Esophagus muscularis mucosa (tissue), 4 donors: ENCODE measurements at regions not wholly inside any gene's neighbourhood (a gene's known extent, or its start where the extent isn't known, plus 50 kb on each side); places are given as distances from the start of the nearest gene placed in this dataset.

ENCODE experiments used
- DNase-seq: peaks from one replicate; pipeline ENCODE4 v3.0.0-alpha.2; 2017; ENCODE audit errors: extremely low spot score
- H3K27ac ChIP-seq, 4 donors: fragments of 200-600 bp; sonication (generic); replicated peaks in 1 of 4; 1 replicate in 3 of 4; 2 replicates in 1 of 4; pipeline ENCODE4 v1.5.1; 2016 to 2019; ENCODE audit warnings: mild to moderate bottlenecking in 1 of 4
- H3K27me3 ChIP-seq, 4 donors: fragments of 200-600 bp; sonication (generic); one replicate each; pipeline versions ENCODE4 v1.5.1 to v1.6.0; 2016 to 2019
- H3K36me3 ChIP-seq, 4 donors: fragments of 200-600 bp; sonication (generic); one replicate each; pipeline ENCODE4 v1.5.1; 2016 to 2019
- H3K4me1 ChIP-seq, 4 donors: fragments of 200-600 bp; sonication (generic); one replicate each; pipeline ENCODE4 v1.5.1; 2016 to 2019
- H3K4me3 ChIP-seq, 4 donors: fragments of 200-600 bp; sonication (generic); 1 replicate in 2 of 4; 2 replicates in 2 of 4; pipeline ENCODE4 v1.5.1; 2016 to 2019; ENCODE audit warnings: mild to moderate bottlenecking in 4 of 4, moderate library complexity in 1 of 4
- H3K9me3 ChIP-seq, 4 donors: fragments of 200-600 bp; sonication (generic); 1 replicate in 3 of 4; 2 replicates in 1 of 4; pipeline ENCODE4 v1.5.1; 2016 to 2019
- CTCF ChIP-seq, 3 experiments: fragments of 200-600 bp in 2 of 3; fragments of 450-650 bp in 1 of 3; sonication (generic) in 2 of 3; IDR thresholded peaks; one replicate each; pipeline ENCODE4 v1.5.1; 2017 to 2019; ENCODE audit warnings: antibody characterized with exemption in 3 of 3, mild to moderate bottlenecking in 2 of 3, moderate library complexity in 1 of 3
- EP300 ChIP-seq: sonication (generic); formaldehyde crosslinking; IDR thresholded peaks from one replicate; pipeline ENCODE4 v1.6.1; 2017; ENCODE audit warnings: antibody characterized with exemption
- POLR2A ChIP-seq: fragments of 450-650 bp; IDR thresholded peaks from one replicate; pipeline ENCODE4 v1.6.1; 2017; ENCODE audit warnings: antibody characterized with exemption, moderate library complexity, mild to moderate bottlenecking, low read depth
- POLR2AphosphoS5 ChIP-seq, 2 donors: sonication (generic); formaldehyde crosslinking; IDR thresholded peaks; one replicate each; pipeline ENCODE4 v1.6.1; 2017; ENCODE audit warnings: antibody characterized with exemption in 2 of 2
- WGBS: methylation state at CpG from one replicate; pipeline ENCODE4 v1.1.5; 2018; 5-methylcytosine and 5-hydroxymethylcytosine counted together
- intact Hi-C: fragments of 100-400 bp; cut with DNase I; formaldehyde crosslinking; loops from one replicate; pipeline ENCODE4 v1.15.1; 2023

DNA sequence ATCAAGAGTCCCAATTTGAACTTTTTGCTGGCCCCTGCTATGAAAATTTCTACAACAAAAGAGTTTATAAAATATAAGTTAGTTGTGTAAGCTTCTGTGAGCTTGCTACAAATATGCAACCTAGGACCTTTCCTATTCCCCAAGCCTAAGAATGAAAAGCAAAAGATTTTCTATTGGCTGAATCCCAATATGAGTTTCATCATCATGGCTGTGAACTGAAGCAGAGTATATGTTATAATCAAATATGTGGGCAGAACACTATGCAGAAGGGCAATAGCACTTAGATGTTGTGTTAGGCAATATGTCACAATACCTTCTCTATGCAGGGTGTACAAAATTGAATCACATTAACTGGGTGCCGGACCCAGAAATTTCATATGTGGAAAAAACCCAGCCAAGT is 1018.3 kb upstream of the AMELY start:
- intact Hi-C loops: no loop called here
- Histone ChIP-seq H3K27ac (no peak overlapping the region), H3K4me1 (no peaks in the 10 kb centered on the region), H3K36me3 (no peaks in the 10 kb centered on the region), H3K9me3 (no peaks in the 10 kb centered on the region), H3K27me3 (no peaks in the 10 kb centered on the region), H3K4me3 (no peak overlapping the region)
- WGBS: no CpG with 5 or more reads among the region's 1 CpG
- no peak for DNase-seq
- no peak for TF ChIP-seq POLR2AphosphoS5 (IDR thresholded peaks at IDR 0.05)

GRCh38 chrY:7924059-7924458 is 1012.5 kb upstream of the AMELY start:
- Histone ChIP-seq H3K4me3 (no peak overlapping the region), H3K27me3 (no peaks in the 10 kb centered on the region), H3K36me3 (no peaks in the 10 kb centered on the region), H3K9me3 (no peaks in the 10 kb centered on the region), H3K27ac (no peak overlapping the region), H3K4me1 (no peaks in the 10 kb centered on the region)
- WGBS: no CpG with 5 or more reads among the region's 2 CpGs
- intact Hi-C loops: no loop called here
- DNase-seq: no peak
- no peak for TF ChIP-seq POLR2A

GRCh38 chrY:7923476-7924017 is 1012.0 kb upstream of the AMELY start:
- intact Hi-C loops: no loop called here
- Histone ChIP-seq H3K36me3 (no peaks in the 10 kb centered on the region), H3K4me3 (no peak overlapping the region), H3K27ac (no peak overlapping the region), H3K4me1 (no peaks in the 10 kb centered on the region), H3K27me3 (no peaks in the 10 kb centered on the region), H3K9me3 (no peaks in the 10 kb centered on the region)
- TF ChIP-seq POLR2A: no peak
- TF ChIP-seq EP300: no peak
- TF ChIP-seq POLR2AphosphoS5 (IDR thresholded peaks at IDR 0.05): no peak
- DNase-seq: no peak

GRCh38 chrY:7920382-7920781 is 1008.8 kb upstream of the AMELY start:
- H3K27ac ChIP-seq: no peak overlapping the region
- WGBS: no CpG with 5 or more reads among the region's 2 CpGs
- no peak for TF ChIP-seq EP300
- no peak for TF ChIP-seq POLR2A
- no peak for TF ChIP-seq POLR2AphosphoS5 (IDR thresholded peaks at IDR 0.05)
- TF ChIP-seq CTCF (IDR thresholded peaks at IDR 0.05): no peak

DNA sequence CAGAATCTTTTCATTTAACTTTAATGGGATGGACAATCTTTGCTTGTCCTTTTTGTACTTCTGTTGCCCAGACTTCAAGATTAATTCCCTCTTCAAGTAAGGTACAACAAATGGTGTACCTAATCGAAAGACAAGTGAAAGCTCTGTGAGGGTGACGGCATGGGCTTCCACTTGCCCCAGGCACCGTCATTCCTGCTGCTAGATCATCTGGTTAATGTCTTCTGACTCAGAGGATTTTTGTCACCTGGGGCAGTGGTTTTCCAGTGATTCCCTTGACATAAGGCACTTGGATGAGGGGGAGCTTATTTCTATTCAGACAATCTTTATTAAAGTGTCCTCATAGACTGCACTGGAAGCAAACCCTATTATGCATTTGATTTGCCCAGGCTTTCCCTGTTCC is 977.0 kb upstream of the AMELY start:
- Histone ChIP-seq H3K4me3 (no peak overlapping the region), H3K9me3 (no peaks in the 10 kb centered on the region), H3K27me3 (no peaks in the 10 kb centered on the region), H3K27ac (no peak overlapping the region), H3K4me1 (no peaks in the 10 kb centered on the region), H3K36me3 (no peaks in the 10 kb centered on the region)
- no CpG with 5 or more reads among the region's 3 CpGs for WGBS
- DNase-seq: no peak
- intact Hi-C loops: no loop called here
- no peak for TF ChIP-seq POLR2A
- TF ChIP-seq POLR2AphosphoS5 (IDR thresholded peaks at IDR 0.05): no peak
- TF ChIP-seq CTCF (IDR thresholded peaks at IDR 0.05): no peak
- TF ChIP-seq EP300: no peak

More at GRCh38 chrY:7920382-7920781, 1008.8 kb upstream of the AMELY start:
- intact Hi-C loops: no loop called here
- Histone ChIP-seq H3K36me3 (no peaks in the 10 kb centered on the region), H3K4me3 (no peak overlapping the region), H3K4me1 (no peaks in the 10 kb centered on the region), H3K27me3 (no peaks in the 10 kb centered on the region), H3K9me3 (no peaks in the 10 kb centered on the region)
- no peak for DNase-seq

DNA sequence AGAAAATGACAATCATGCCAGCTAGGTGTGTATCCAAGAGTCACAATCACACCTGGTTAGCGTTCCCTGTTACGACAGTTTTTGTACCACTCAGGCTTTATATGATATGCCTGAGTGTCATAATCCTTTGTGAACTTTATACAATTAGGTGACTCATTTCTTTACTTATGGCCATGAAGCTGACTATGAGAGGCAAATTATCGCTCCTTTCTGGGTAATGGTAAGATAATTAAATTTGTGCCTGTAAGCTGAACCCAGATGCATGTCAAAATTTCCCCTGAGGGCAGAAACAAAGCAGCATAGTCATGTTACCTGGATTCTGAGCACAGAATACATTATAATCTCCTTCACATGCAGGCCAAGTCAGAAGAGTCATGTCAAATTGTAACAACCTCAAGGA is 970.1 kb upstream of the AMELY start:
- H3K4me1 ChIP-seq: no peaks in the 10 kb centered on the region
- no peak for DNase-seq
- H3K36me3 ChIP-seq: no peaks in the 10 kb centered on the region
- intact Hi-C loops: no loop called here
- H3K27me3 ChIP-seq: no peaks in the 10 kb centered on the region
- no peak overlapping the region for H3K27ac ChIP-seq
- H3K9me3 ChIP-seq: no peaks in the 10 kb centered on the region
- no peak for TF ChIP-seq EP300
- no peak for TF ChIP-seq POLR2A
- no peak for TF ChIP-seq CTCF (IDR thresholded peaks at IDR 0.05)
- no peak for TF ChIP-seq POLR2AphosphoS5 (IDR thresholded peaks at IDR 0.05)
- no CpG with 5 or more reads among the region's 3 CpGs for WGBS
- no peak overlapping the region for H3K4me3 ChIP-seq
